Fibroblast of villous mesenchyme (primary cell): ENCODE measurements at regions not wholly inside any gene's neighbourhood (a gene's known extent, or its start where the extent isn't known, plus 50 kb on each side); places are given as distances from the start of the nearest gene placed in this dataset.

Experiments
- DNase-seq: peaks from one replicate; pipeline ENCODE4 v3.0.0-alpha.2; 2010; ENCODE audit warnings: low read depth
- H3K4me3 ChIP-seq: 2 replicates; pipeline ENCODE4 v1.5.1; 2011; ENCODE audit warnings: low read depth, mild to moderate bottlenecking, low read length
- CTCF ChIP-seq: IDR thresholded peaks from 2 replicates; pipeline ENCODE4 v1.5.1; 2012; ENCODE audit warnings: low read depth, mild to moderate bottlenecking, low read length; ENCODE audit not compliant: insufficient read depth

GRCh38 chr18:28960146-28960545 is 783.2 kb upstream of the CDH2 start:
- H3K4me3 ChIP-seq = no peak overlapping the region
- no peak for TF ChIP-seq CTCF
- no peak for DNase-seq

- TF ChIP-seq CTCF = no peak
- no peak for DNase-seq
- no peak overlapping the region for H3K4me3 ChIP-seq
Measured at GRCh38 chr18:28952339-28952738, 775.4 kb upstream of the CDH2 start.

- no peak overlapping the region for H3K4me3 ChIP-seq
- no peak for TF ChIP-seq CTCF
- no peak for DNase-seq
Measured at GRCh38 chr18:28947900-28948299, 771.0 kb upstream of the CDH2 start.

GRCh38 chr18:28946471-28946870 is 769.5 kb upstream of the CDH2 start:
- H3K4me3 ChIP-seq = no peak overlapping the region
- DNase-seq = no peak
- no peak for TF ChIP-seq CTCF

GRCh38 chr18:28922936-28923335 is 746.0 kb upstream of the CDH2 start:
- no peak for DNase-seq
- no peak for TF ChIP-seq CTCF
- no peak overlapping the region for H3K4me3 ChIP-seq

- no peak overlapping the region for H3K4me3 ChIP-seq
- DNase-seq = no peak
- TF ChIP-seq CTCF = no peak
Measured at GRCh38 chr18:28916456-28916855, 739.5 kb upstream of the CDH2 start.

GRCh38 chr18:28905509-28905908 is 728.6 kb upstream of the CDH2 start:
- no peak for TF ChIP-seq CTCF
- no peak overlapping the region for H3K4me3 ChIP-seq
- DNase-seq = peak; percentile 47
